DMS 273 treated with DMSO at 0.1 percent for 48 hours (cell line): ENCODE measurements at regions not wholly inside any gene's neighbourhood (a gene's known extent, or its start where the extent isn't known, plus 50 kb on each side); places are given as distances from the start of the nearest gene placed in this dataset.
"Not testable (repeated sequence)": the region's sequence is repeated elsewhere in the genome, so short reads cannot be mapped to it uniquely, and the experiment has no call there.

Experiments used
- DNase-seq: peaks from one replicate; lab custom pipeline; 2025; lab: John Stamatoyannopoulos, UW

GRCh38 chr10:90180886-90181691 is 479.7 kb downstream of the KIF20B start:
- no peak for DNase-seq

- DNase-seq: no peak
Measured at GRCh38 chr10:90192825-90193224, 491.4 kb downstream of the KIF20B start.

- no peak for DNase-seq
Measured at GRCh38 chr10:90193240-90193985, 492.0 kb downstream of the KIF20B start.

- DNase-seq: no peak
Measured at GRCh38 chr10:90195288-90195840, 494.0 kb downstream of the KIF20B start.

GRCh38 chr10:90197766-90198165 is 496.4 kb downstream of the KIF20B start:
- no peak for DNase-seq

- DNase-seq: no peak
Measured at GRCh38 chr10:90199093-90199492, 497.7 kb downstream of the KIF20B start.

GRCh38 chr10:90199513-90199912 is 498.1 kb downstream of the KIF20B start:
- no peak for DNase-seq

- DNase-seq: no peak
Measured at GRCh38 chr10:90204131-90204955, 503.0 kb downstream of the KIF20B start.

- DNase-seq: no peak
Measured at GRCh38 chr10:90204956-90205314, 503.5 kb downstream of the KIF20B start.

GRCh38 chr10:90205340-90205739 is 503.9 kb downstream of the KIF20B start:
- DNase-seq: no peak

GRCh38 chr10:90213346-90213745 is 512.0 kb downstream of the KIF20B start:
- no peak for DNase-seq

GRCh38 chr10:90218846-90219245 is 517.5 kb downstream of the KIF20B start:
- no peak for DNase-seq

- DNase-seq: no peak
Measured at GRCh38 chr10:90222372-90222771, 521.0 kb downstream of the KIF20B start.

GRCh38 chr10:90222939-90223338 is 521.5 kb downstream of the KIF20B start:
- no peak for DNase-seq

GRCh38 chr10:90224791-90225566 is 523.6 kb downstream of the KIF20B start:
- no peak for DNase-seq

GRCh38 chr10:90226517-90226916 is 525.1 kb downstream of the KIF20B start:
- no peak for DNase-seq

GRCh38 chr10:90227217-90227656 is 525.8 kb downstream of the KIF20B start:
- DNase-seq: no peak

GRCh38 chr10:90227786-90228185 is 526.4 kb downstream of the KIF20B start:
- no peak for DNase-seq

- DNase-seq: no peak
Measured at GRCh38 chr10:90229486-90229885, 528.1 kb downstream of the KIF20B start.

GRCh38 chr10:90233805-90234204 is 532.4 kb downstream of the KIF20B start:
- not testable (repeated sequence) for DNase-seq

- no peak for DNase-seq
Measured at GRCh38 chr10:90245623-90246022, 544.2 kb downstream of the KIF20B start.
